ENCODE measurements at regions not wholly inside any gene's neighbourhood (a gene's known extent, or its start where the extent isn't known, plus 50 kb on each side); places are given as distances from the start of the nearest gene placed in this dataset.
A peak's percentile ranks its signal among the peaks of the same experiment; 100 is the strongest.

DNA sequence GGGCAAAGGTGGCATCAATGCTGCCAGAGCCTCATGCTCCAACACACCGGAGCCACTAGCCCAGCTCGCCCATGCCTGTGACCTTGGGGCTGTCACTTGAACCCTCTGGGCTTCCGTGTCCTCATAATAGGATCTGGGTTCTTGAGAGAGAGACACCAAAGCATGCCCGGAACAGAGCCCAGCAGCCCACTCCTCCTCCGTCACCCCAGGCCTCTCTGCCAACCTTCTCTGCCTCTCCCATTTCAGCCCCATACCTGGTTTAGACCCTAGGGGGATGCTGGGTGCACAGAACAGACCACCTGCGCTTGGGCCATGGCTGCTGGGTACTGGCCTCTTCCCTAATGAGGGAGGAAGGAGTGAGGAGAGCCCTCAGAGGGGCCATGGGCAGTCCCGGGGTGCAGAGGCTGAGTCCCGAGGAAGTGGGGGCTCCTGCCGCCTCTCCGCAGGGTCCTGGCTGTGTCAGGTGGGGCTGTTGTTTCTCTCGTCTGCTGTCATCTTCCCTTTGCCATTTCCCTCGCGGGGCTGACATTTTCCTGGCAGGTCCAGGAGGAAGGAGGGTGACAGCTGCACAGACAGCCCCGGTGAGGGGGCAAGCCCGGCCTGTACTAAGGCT, 172.4 kb upstream of the RTL1 start:
- Histone ChIP-seq H3K36me3 (ENCODE audit: control insufficient read depth in 2 of 2, extremely low read depth in 1 of 2, insufficient read depth in 2 of 2, low read length in 2 of 2) (no peaks in the 10 kb centered on the region), H4K20me1 (replicated peaks; ENCODE audit: control insufficient read depth, extremely low read depth, insufficient read depth, low read length) (no peaks in the 10 kb centered on the region), H2AFZ (ENCODE audit: low read depth, low read length) (no peak overlapping the region), H3K4me2 (ENCODE audit: insufficient read depth, low read length) (no peak overlapping the region), H3K27me3 (ENCODE audit: control insufficient read depth in 2 of 2, insufficient read depth in 2 of 2, low read length in 2 of 2) (no peaks in the 10 kb centered on the region), H3K4me3 (replicated peaks in 1 of 3; ENCODE audit: insufficient read depth in 1 of 3, low read depth in 1 of 3, low read length in 3 of 3) (no peak overlapping the region), H3K9ac (replicated peaks; ENCODE audit: extremely low read depth, insufficient read depth, low read length) (no peak overlapping the region), H3K4me1 (ENCODE audit: control insufficient read depth, extremely low read depth, insufficient read depth, low read length) (peaks cover 35% of the 10 kb centered on the region), H3K9me1 (replicated peaks; ENCODE audit: control insufficient read depth, extremely low read depth, insufficient read depth, low read length) (no peaks in the 10 kb centered on the region), H3K9me3 (replicated peaks; ENCODE audit: control insufficient read depth, insufficient read depth, low read length) (no peaks in the 10 kb centered on the region), H3K27ac (ENCODE audit: insufficient read depth, low read depth, low read length) (no peak overlapping the region), H3K79me2 (ENCODE audit: control insufficient read depth, insufficient read depth, low read length) (no peaks in the 10 kb centered on the region)
- no TSS peak for BruUV-seq (replicated peaks)
- CTCF ChIA-PET: no interaction called here
- intact Hi-C loops (cut with micrococcal nuclease) (no loop called here), dilution Hi-C loops (cut with MboI; ENCODE audit: extremely low pct_ligation_motif_present, low sequenced_read_pairs) (no loop called here)
- POLR2A ChIA-PET: no interaction called here
- TF ChIP-seq MYC (IDR thresholded peaks at IDR 0.05; ENCODE audit: low read depth, low read length) (no peak), EZH2 (IDR thresholded peaks at IDR 0.05; ENCODE audit: borderline replicate concordance, low read depth, low read length, severe bottlenecking) (no peak), GATA2 (IDR thresholded peaks at IDR 0.05; ENCODE audit: insufficient read depth, insufficient read length, low read depth, low read length) (no peak)
- TF ChIP-seq, protein P1, sequence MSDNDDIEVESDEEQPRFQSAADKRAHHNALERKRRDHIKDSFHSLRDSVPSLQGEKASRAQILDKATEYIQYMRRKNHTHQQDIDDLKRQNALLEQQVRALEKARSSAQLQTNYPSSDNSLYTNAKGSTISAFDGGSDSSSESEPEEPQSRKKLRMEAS (IDR thresholded peaks at IDR 0.05; ENCODE audit: insufficient read depth, insufficient read length): no peak
- DNase-seq (ENCODE audit: low read depth, low spot score) (no peak), FAIRE-seq (no peak)

DNA sequence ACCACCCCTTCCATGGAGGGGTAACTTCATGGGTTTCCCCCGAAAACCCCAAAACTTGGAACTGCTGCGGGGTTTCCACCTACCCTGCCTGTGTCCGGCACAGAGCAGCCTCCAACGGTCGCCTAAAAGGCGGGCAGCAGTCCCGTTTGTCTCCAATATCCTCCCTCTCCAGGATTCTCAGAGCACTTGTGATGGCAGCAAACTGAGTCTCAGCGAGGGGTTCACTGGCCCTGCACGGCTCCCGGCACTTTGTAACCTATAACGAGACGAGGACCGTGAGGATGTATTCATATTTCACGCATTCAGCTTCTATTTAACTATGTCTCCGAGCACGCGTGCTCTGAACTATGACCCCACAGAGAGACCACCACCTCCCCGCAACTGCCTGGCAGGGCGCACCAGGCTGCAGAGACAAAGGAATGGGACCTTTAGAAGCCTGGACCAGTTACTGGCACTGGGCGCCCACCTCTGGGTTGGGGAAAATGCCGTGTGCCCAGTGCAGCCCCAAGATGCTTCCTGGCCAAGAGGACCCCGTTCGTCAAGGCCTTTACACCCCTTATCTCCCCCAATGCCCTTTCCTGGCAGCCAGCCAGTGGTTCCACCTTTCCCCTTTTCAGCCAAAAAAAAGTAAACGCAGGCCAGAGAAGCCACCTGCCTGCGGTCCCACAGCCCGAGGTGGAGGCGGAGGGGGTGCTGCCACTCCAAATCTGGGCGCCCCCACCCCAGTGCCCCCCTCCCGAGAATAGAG, 173.1 kb upstream of the RTL1 start:
- ChIA-PET POLR2A (no interaction called here), CTCF (interaction anchor here (1.5 to 2.2 kb wide), 3 partner anchors 13 to 158 kb away, joined by 4 to 11 read pairs (median 4); no protein-coding TSS in a partner anchor)
- TF ChIP-seq JUN (IDR thresholded peaks at IDR 0.05; ENCODE audit: borderline replicate concordance, insufficient read depth, insufficient read length, low read depth): no peak
- TF ChIP-seq FOS (IDR thresholded peaks at IDR 0.05; ENCODE audit: borderline replicate concordance, insufficient read depth, low read length): no peak
- TF ChIP-seq POLR2A (IDR thresholded peaks at IDR 0.05; ENCODE audit: low read depth, low read length): no peak
- TF ChIP-seq MYC (IDR thresholded peaks at IDR 0.05; ENCODE audit: low read depth, low read length): no peak
- no peak for TF ChIP-seq GATA2 (IDR thresholded peaks at IDR 0.05; ENCODE audit: insufficient read depth, insufficient read length, low read depth, low read length)
- no peak for TF ChIP-seq POLR2AphosphoS5 (IDR thresholded peaks at IDR 0.05; ENCODE audit: insufficient read depth, low read depth, low read length)
- TF ChIP-seq, protein P2, sequence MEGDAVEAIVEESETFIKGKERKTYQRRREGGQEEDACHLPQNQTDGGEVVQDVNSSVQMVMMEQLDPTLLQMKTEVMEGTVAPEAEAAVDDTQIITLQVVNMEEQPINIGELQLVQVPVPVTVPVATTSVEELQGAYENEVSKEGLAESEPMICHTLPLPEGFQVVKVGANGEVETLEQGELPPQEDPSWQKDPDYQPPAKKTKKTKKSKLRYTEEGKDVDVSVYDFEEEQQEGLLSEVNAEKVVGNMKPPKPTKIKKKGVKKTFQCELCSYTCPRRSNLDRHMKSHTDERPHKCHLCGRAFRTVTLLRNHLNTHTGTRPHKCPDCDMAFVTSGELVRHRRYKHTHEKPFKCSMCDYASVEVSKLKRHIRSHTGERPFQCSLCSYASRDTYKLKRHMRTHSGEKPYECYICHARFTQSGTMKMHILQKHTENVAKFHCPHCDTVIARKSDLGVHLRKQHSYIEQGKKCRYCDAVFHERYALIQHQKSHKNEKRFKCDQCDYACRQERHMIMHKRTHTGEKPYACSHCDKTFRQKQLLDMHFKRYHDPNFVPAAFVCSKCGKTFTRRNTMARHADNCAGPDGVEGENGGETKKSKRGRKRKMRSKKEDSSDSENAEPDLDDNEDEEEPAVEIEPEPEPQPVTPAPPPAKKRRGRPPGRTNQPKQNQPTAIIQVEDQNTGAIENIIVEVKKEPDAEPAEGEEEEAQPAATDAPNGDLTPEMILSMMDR (IDR thresholded peaks at IDR 0.05; ENCODE audit: extremely low read depth in 1 of 2, insufficient read depth in 1 of 2, low read depth in 1 of 2, low read length in 2 of 2): no peak
- TF ChIP-seq, protein P1 (IDR thresholded peaks at IDR 0.05; ENCODE audit: insufficient read depth, insufficient read length): no peak
- TF ChIP-seq EZH2 (IDR thresholded peaks at IDR 0.05; ENCODE audit: borderline replicate concordance, low read depth, low read length, severe bottlenecking): no peak
- H3K4me1 ChIP-seq (ENCODE audit: control insufficient read depth, extremely low read depth, insufficient read depth, low read length): peaks cover 35% of the 10 kb centered on the region
- peak; percentile 46 for FAIRE-seq
- intact Hi-C loops (cut with micrococcal nuclease) (loop anchor here (1.0 kb wide), 1 partner anchor 15 kb away; no protein-coding TSS in a partner anchor), dilution Hi-C loops (cut with MboI; ENCODE audit: extremely low pct_ligation_motif_present, low sequenced_read_pairs) (no loop called here)
- peak overlapping the region; percentile 58 for H3K4me2 ChIP-seq (ENCODE audit: insufficient read depth, low read length)
- no peaks in the 10 kb centered on the region for H4K20me1 ChIP-seq (replicated peaks; ENCODE audit: control insufficient read depth, extremely low read depth, insufficient read depth, low read length)
- DNase-seq (ENCODE audit: low read depth, low spot score): no peak
- no peak overlapping the region for H3K4me3 ChIP-seq (replicated peaks in 1 of 3; ENCODE audit: insufficient read depth in 1 of 3, low read depth in 1 of 3, low read length in 3 of 3)
- no peaks in the 10 kb centered on the region for H3K36me3 ChIP-seq (ENCODE audit: control insufficient read depth in 2 of 2, extremely low read depth in 1 of 2, insufficient read depth in 2 of 2, low read length in 2 of 2)
- no peaks in the 10 kb centered on the region for H3K27me3 ChIP-seq (ENCODE audit: control insufficient read depth in 2 of 2, insufficient read depth in 2 of 2, low read length in 2 of 2)
- H3K79me2 ChIP-seq (ENCODE audit: control insufficient read depth, insufficient read depth, low read length): no peaks in the 10 kb centered on the region
- H2AFZ ChIP-seq (ENCODE audit: low read depth, low read length): peak overlapping the region; percentile 53
- peak overlapping the region; percentile 32 for H3K27ac ChIP-seq (ENCODE audit: insufficient read depth, low read depth, low read length)
- H3K9me3 ChIP-seq (replicated peaks; ENCODE audit: control insufficient read depth, insufficient read depth, low read length): no peaks in the 10 kb centered on the region
- H3K9me1 ChIP-seq (replicated peaks; ENCODE audit: control insufficient read depth, extremely low read depth, insufficient read depth, low read length): no peaks in the 10 kb centered on the region
- BruUV-seq (replicated peaks): no TSS peak
- peak overlapping the region; percentile 44 for H3K9ac ChIP-seq (replicated peaks; ENCODE audit: extremely low read depth, insufficient read depth, low read length)

Measured in endothelial cell of umbilical vein (primary cell).